Rectal smooth muscle tissue (tissue), 1 donor: ENCODE measurements at regions not wholly inside any gene's neighbourhood (a gene's known extent, or its start where the extent isn't known, plus 50 kb on each side); places are given as distances from the start of the nearest gene placed in this dataset.

ENCODE experiments used
- H3K27ac ChIP-seq: one replicate; pipeline ENCODE4 v1.7.0; 2013; ENCODE audit warnings: low read depth, low read length, inconsistent platforms
- H3K27me3 ChIP-seq: one replicate; pipeline ENCODE4 v1.7.0; 2013; ENCODE audit warnings: low read length; ENCODE audit not compliant: control insufficient read depth, insufficient read depth
- H3K36me3 ChIP-seq: one replicate; pipeline ENCODE4 v1.7.0; 2013; ENCODE audit warnings: low read length; ENCODE audit not compliant: control insufficient read depth, insufficient read depth
- H3K4me1 ChIP-seq: one replicate; pipeline ENCODE4 v1.7.0; 2013; ENCODE audit warnings: low read length; ENCODE audit not compliant: control insufficient read depth, insufficient read depth
- H3K4me3 ChIP-seq: one replicate; pipeline ENCODE4 v1.7.0; 2013; ENCODE audit warnings: low read length
- H3K9ac ChIP-seq: one replicate; pipeline ENCODE4 v1.7.0; 2013; ENCODE audit warnings: low read length

DNA sequence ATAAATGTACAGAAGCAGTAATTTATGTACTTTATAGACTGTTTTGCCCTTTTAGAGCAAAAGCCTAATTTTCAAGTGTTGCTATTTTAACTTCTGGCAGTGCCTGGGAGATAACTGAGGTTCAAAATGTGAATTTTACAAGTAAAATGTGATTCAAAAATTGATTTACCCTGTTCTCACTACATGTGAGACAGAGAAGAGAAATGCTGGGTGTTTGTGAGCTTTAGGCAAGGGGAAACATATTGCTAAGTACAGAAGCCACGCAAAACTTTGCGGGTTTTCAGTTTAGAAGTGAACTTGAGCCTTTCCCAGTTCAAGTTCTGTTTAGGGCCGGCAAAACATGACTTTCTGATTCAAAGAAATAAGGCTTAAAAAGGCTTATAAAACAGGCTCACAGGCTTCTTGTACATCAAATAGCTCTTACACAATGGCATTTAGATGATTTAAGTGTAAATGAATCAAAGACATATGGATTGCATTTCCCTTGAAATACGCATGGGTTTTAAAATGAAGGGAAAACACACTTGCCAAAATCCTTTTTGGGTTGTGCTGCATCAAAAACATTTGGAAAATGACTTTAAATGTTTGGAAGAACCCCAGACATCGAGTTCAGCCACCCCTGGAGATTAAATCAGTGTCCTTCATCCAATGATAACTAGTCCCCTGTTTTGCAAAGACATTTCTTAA is 370.8 kb upstream of the MEF2C start:
- H3K27ac ChIP-seq: no peak overlapping the region
- H3K27me3 ChIP-seq: no peaks in the 10 kb centered on the region
- H3K4me3 ChIP-seq: no peak overlapping the region
- H3K9ac ChIP-seq: no peak overlapping the region
- no peaks in the 10 kb centered on the region for H3K4me1 ChIP-seq
- H3K36me3 ChIP-seq: no peaks in the 10 kb centered on the region

DNA sequence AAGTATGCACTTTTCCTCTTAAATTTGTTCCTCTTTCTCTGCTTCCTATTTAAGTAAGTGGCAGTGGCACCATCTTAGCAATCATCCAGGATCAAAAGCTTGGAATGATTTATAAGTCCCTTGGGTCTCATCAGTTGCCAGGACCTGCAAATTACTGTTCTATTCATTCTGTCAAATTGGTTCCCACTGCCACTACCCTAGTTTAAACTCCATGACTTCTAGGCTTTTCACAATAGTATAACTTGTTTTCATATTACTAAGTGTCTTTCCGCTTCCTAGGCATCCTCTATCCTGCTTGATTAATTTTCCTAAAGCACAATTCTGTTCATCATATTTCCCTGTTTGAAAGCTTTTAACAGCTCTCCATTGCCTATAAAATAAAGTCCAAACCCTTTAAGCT is 363.9 kb upstream of the MEF2C start:
- Histone ChIP-seq H3K27me3 (no peaks in the 10 kb centered on the region), H3K27ac (no peak overlapping the region), H3K4me1 (no peaks in the 10 kb centered on the region), H3K36me3 (no peaks in the 10 kb centered on the region), H3K4me3 (no peak overlapping the region), H3K9ac (no peak overlapping the region)

DNA sequence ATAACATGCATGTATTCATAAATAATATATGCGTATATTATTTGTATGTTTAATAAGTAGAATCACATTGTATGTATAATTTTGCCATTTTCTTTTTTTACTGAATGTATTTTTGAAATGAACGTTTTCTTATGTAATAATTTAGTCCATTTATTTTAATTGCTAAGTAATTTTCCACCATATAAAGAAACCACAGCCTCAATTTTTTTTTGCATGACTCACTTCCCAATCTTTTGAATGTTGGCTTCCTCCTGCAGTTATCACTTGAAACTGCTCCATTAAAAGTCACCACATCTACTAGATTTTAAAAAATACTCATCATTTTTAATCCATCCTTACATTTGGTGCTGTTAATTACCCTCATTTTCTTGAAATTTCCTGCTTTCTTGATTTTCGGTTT is 363.3 kb upstream of the MEF2C start:
- Histone ChIP-seq H3K27me3 (no peaks in the 10 kb centered on the region), H3K9ac (no peak overlapping the region), H3K36me3 (no peaks in the 10 kb centered on the region), H3K4me3 (no peak overlapping the region), H3K4me1 (no peaks in the 10 kb centered on the region), H3K27ac (no peak overlapping the region)

DNA sequence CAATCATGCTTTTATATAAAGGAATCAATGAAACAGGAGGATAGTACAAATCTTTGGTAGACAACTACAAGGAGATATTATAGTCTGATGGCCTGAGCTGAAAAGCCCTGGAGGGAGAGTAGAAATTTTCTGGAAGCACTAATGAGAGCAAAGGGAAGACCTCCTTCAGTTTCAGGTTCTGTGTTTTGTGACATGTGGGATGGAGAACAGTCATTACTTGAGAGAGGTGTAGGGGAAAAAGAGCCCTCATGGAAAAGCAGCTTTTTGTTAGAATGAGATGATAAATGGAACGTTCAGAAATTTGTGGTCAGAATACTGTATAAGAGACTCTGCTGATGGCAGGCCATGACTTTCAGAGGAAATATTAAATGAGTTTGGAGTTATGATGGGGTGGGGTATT is 360.6 kb upstream of the MEF2C start:
- H3K4me3 ChIP-seq: no peak overlapping the region
- no peak overlapping the region for H3K9ac ChIP-seq
- H3K27me3 ChIP-seq: no peaks in the 10 kb centered on the region
- no peaks in the 10 kb centered on the region for H3K36me3 ChIP-seq
- no peak overlapping the region for H3K27ac ChIP-seq
- no peaks in the 10 kb centered on the region for H3K4me1 ChIP-seq

DNA sequence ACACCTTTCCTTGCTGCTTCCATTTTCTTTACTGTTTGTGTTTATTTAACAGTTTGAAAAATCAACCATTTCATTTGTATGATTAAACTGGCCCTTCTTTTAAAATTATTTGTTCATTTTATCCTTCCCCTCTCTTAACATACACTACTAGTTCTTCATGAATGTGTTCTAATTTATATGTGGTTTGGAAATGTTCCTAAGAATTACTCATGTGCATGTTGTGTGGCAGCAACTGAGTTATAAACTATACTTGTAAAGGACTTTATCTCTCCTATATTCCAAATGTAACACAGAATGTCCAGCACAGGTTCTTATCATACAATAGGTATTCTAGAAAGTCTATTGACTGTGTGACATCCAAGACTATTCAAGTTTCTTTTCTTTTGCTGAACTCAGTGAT is 358.2 kb upstream of the MEF2C start:
- H3K27ac ChIP-seq: no peak overlapping the region
- no peaks in the 10 kb centered on the region for H3K36me3 ChIP-seq
- H3K4me1 ChIP-seq: no peaks in the 10 kb centered on the region
- no peaks in the 10 kb centered on the region for H3K27me3 ChIP-seq
- H3K9ac ChIP-seq: no peak overlapping the region
- no peak overlapping the region for H3K4me3 ChIP-seq

DNA sequence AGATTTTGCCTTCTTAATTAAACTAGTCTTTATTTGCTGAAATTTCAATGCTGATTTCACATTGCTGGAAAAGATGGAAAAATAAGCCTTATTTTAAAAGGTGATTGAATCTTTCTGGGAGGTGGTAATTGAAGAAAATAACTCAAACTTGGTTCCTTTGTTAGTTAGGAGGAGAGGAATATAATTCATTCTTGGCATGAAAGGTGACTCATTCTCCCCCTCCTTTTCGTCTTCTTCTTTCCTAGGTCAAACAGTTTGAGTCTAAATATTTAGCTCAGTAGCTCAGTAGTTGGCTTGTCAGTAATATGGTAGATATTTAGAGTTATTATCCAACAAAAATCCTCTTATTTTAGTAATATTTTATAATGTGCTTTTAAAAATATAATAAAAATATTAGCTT is 353.9 kb upstream of the MEF2C start:
- H3K36me3 ChIP-seq: no peaks in the 10 kb centered on the region
- no peak overlapping the region for H3K9ac ChIP-seq
- no peaks in the 10 kb centered on the region for H3K4me1 ChIP-seq
- no peaks in the 10 kb centered on the region for H3K27me3 ChIP-seq
- H3K4me3 ChIP-seq: no peak overlapping the region
- H3K27ac ChIP-seq: no peak overlapping the region

DNA sequence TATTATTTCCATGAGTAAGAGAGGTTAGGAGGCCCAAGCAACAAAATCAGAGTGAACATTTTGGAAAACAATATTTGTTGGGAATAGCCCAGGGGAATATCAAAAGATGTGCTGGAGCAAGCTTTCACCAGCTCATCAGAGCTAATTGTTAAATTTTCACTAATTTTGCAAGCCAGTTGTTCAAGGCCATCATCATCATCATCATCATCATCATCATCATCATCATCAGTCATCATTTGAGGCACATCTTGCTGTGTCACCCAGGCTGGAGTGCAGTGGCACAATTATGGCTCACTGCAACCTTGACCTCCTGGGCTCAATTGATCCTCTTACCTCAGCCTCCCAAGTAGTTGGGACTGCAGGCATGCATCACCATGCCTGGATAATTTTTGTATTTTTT is 350.5 kb upstream of the MEF2C start:
- H3K36me3 ChIP-seq: no peaks in the 10 kb centered on the region

DNA sequence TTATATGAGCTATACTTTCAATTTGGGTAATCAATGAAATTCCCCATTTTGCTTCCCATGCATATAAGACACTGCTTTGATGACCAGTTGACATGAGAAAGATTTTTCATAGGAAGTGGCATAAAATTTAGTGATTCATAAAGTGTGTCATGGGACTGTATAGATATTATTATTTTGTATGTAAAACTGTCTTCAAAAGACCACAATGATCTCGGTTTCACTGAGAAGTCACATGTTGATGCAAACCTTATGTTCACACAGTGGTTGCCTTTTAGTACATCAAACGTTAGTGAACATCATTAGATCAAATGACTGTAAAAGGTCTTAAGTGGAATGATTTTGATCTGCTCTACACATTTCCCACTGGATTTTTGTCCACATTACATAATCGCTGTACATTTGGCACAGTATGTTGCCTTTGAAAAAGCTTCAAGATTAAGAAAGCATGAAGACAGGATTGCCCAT is 349.2 kb upstream of the MEF2C start:
- Histone ChIP-seq H3K4me3 (no peak overlapping the region), H3K27me3 (peaks cover 2% of the 10 kb centered on the region)

More for the DNA sequence above, 350.5 kb upstream of the MEF2C start:
- no peaks in the 10 kb centered on the region for H3K4me1 ChIP-seq
- H3K27me3 ChIP-seq: peaks cover 2% of the 10 kb centered on the region
- H3K27ac ChIP-seq: no peak overlapping the region
- H3K4me3 ChIP-seq: no peak overlapping the region
- H3K9ac ChIP-seq: no peak overlapping the region

DNA sequence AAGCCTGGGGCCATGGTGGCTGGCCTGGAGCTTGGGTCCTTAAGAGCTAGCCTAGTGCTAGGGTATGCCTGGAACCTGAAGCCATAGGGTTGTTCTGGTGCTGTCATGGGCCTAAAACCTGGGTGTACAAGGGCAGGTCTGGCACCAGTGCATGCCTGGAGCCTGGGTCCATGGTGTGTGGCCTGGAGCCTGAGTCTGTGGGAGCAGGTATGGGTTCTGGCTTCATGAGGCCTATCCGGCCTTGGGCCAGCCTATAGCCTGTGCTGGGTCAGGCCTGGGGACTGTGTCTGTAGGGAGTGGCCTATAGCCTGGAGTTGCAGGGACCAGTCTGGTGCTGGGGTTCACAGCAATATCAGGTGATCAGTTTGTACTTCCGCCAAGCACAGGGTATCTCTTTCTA is 347.2 kb upstream of the MEF2C start:
- H3K36me3 ChIP-seq: no peaks in the 10 kb centered on the region
- no peak overlapping the region for H3K9ac ChIP-seq
- H3K27ac ChIP-seq: no peak overlapping the region
- H3K4me3 ChIP-seq: no peak overlapping the region
- H3K27me3 ChIP-seq: peaks cover 2% of the 10 kb centered on the region
- H3K4me1 ChIP-seq: no peaks in the 10 kb centered on the region

More for the DNA sequence above, 349.2 kb upstream of the MEF2C start:
- Histone ChIP-seq H3K36me3 (no peaks in the 10 kb centered on the region), H3K4me1 (no peaks in the 10 kb centered on the region), H3K27ac (no peak overlapping the region), H3K9ac (no peak overlapping the region)

DNA sequence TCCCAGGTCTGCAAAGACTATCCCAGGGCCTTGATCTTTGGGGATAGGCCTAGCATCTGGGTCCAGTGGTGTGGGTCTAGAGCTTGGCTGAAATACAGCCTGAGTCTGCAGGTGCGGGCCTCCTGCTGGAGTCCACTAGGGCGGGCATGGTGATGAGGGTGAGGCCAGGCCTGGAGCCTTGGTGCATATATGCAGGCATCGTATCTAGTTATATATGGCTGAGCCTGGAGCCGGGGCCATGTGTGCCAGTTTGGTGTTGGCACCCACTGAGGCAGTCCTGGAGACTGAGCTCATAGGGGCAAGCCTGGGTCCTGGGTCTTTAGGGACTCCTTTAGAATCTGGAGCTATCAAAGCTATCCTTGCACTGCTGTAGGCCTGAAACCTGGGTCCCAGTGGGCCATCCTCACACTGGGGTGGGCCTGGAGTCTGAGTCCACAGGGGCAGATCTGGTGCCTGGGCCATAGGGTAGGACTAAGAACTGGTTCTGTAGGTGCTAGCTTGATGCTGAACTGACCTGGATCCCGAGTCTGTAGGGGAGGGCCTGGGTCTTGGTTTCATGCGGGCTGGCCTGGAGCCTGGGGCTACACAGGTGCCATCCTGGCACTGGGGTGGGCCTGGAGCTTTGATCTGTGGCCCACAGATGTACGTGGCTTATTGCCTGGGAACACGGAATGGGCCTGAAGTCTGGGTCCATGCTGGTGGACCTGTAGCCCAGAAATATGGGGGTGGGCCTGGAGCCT is 346.5 kb upstream of the MEF2C start:
- Histone ChIP-seq H3K4me1 (no peaks in the 10 kb centered on the region), H3K27me3 (peaks cover 2% of the 10 kb centered on the region), H3K9ac (no peak overlapping the region), H3K36me3 (no peaks in the 10 kb centered on the region), H3K4me3 (no peak overlapping the region), H3K27ac (no peak overlapping the region)

DNA sequence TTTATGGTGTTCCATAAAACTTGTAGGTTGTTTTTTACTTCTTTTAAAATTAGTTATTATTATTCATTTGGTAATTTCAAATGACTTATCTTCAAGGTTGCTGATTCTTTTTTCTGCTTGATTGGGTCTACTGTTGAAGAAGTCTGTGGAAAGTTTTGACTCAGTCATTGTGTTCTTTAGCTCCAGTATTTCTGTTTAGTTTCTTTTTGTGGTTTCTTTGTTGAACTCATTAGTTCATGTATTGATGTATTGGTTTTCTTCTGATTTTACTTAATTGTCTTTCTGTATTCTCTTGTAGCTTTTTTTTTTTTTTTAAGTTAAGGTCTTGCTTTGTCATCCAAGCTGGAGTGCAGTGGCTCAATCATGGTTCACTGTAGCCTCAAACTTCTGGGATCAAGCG is 345.4 kb upstream of the MEF2C start:
- Histone ChIP-seq H3K27ac (no peak overlapping the region), H3K4me1 (no peaks in the 10 kb centered on the region), H3K4me3 (no peak overlapping the region), H3K9ac (no peak overlapping the region), H3K27me3 (peaks cover 2% of the 10 kb centered on the region), H3K36me3 (no peaks in the 10 kb centered on the region)

DNA sequence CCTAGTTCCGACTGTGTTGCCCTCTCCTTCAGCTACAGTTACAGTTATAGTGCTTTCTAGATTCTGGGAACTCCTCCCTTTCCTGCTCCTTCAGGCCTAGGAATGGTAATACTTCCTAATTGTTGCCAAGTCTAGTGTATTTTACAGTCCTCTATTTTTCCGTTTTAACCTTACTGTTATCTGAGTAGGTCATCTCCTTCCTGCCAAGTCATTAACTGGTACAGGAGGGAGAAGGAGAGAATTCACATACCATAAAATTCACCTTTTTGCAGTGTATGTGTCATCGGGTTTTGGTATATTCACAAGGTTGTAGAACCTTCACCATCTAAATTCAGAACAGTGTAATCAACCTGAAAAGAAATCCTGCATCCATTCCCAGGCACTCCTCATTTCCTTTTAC is 335.4 kb upstream of the MEF2C start:
- no peak overlapping the region for H3K4me3 ChIP-seq
- H3K9ac ChIP-seq: no peak overlapping the region
- no peaks in the 10 kb centered on the region for H3K4me1 ChIP-seq
- H3K27me3 ChIP-seq: no peaks in the 10 kb centered on the region
- H3K27ac ChIP-seq: no peak overlapping the region
- no peaks in the 10 kb centered on the region for H3K36me3 ChIP-seq

DNA sequence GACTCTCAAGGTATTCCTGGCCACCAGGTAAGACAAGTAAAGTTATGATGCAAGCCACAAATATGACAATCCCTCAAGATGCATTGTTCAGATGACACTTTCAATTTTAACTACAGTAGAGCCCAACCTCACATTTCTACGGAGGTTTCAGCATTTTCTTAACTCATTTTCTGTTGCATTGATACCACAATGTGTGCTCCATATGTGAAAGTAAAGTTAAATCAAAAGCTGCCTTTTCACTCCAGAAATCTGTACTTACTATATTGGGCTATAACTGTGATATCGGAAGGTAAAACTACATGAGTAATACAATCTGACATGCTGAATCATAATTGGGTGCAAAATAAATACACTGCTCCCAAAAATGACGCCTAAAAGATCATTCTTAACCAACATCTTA is 333.6 kb upstream of the MEF2C start:
- H3K4me3 ChIP-seq: no peak overlapping the region
- H3K27ac ChIP-seq: no peak overlapping the region
- no peaks in the 10 kb centered on the region for H3K4me1 ChIP-seq
- no peak overlapping the region for H3K9ac ChIP-seq
- H3K36me3 ChIP-seq: no peaks in the 10 kb centered on the region
- H3K27me3 ChIP-seq: no peaks in the 10 kb centered on the region
